Caki2 (cell line): ENCODE measurements at regions not wholly inside any gene's neighbourhood (a gene's known extent, or its start where the extent isn't known, plus 50 kb on each side); places are given as distances from the start of the nearest gene placed in this dataset.
A peak's percentile ranks its signal among the peaks of the same experiment; 100 is the strongest.

Experiments used
- DNase-seq: peaks from one replicate; pipeline ENCODE4 v3.0.0-alpha.2; 2015; ENCODE audit warnings: low read depth
- in situ Hi-C: cut with HindIII; loops from 2 replicates; pipeline ENCODE4 v1.10.0; 2016; ENCODE audit warnings: low sequenced_read_pairs, low pct_unique_long_range_greater_than_20kb, mixed read lengths

GRCh38 chr10:36391405-36391804, 734.0 kb upstream of the ANKRD30A start:
- no peak for DNase-seq
- in situ Hi-C loops, result no loop called here

- no peak for DNase-seq
- in situ Hi-C loops, result no loop called here
Observed at GRCh38 chr10:36390221-36390620, 735.2 kb upstream of the ANKRD30A start.

- in situ Hi-C loops, result no loop called here
Observed at GRCh38 chr10:36388166-36388565, 737.2 kb upstream of the ANKRD30A start.

GRCh38 chr10:36385693-36386092, 739.7 kb upstream of the ANKRD30A start:
- in situ Hi-C loops, result no loop called here
- DNase-seq, result no peak

More at GRCh38 chr10:36388166-36388565, 737.2 kb upstream of the ANKRD30A start:
- DNase-seq, result no peak

GRCh38 chr10:36383349-36383748, 741.3 kb upstream of the FZD8 start:
- DNase-seq, result no peak
- in situ Hi-C loops, result no loop called here

GRCh38 chr10:36381748-36382147, 739.7 kb upstream of the FZD8 start:
- in situ Hi-C loops, result no loop called here
- DNase-seq, result no peak

- in situ Hi-C loops, result no loop called here
Observed at GRCh38 chr10:36380538-36380937, 738.4 kb upstream of the FZD8 start.

GRCh38 chr10:36375107-36375506, 733.0 kb upstream of the FZD8 start:
- DNase-seq, result no peak
- in situ Hi-C loops, result no loop called here

More at GRCh38 chr10:36380538-36380937, 738.4 kb upstream of the FZD8 start:
- no peak for DNase-seq

- in situ Hi-C loops, result no loop called here
- DNase-seq, result no peak
Observed at GRCh38 chr10:36373424-36374096, 731.5 kb upstream of the FZD8 start.

- in situ Hi-C loops, result no loop called here
- DNase-seq, result no peak
Observed at GRCh38 chr10:36367362-36367761, 725.3 kb upstream of the FZD8 start.

- no peak for DNase-seq
Observed at GRCh38 chr10:36366843-36367242, 724.7 kb upstream of the FZD8 start.

GRCh38 chr10:36366065-36366464, 724.0 kb upstream of the FZD8 start:
- in situ Hi-C loops, result no loop called here
- DNase-seq, result no peak

More at GRCh38 chr10:36366843-36367242, 724.7 kb upstream of the FZD8 start:
- in situ Hi-C loops, result no loop called here

- no peak for DNase-seq
- in situ Hi-C loops, result no loop called here
Observed at GRCh38 chr10:36362257-36362656, 720.2 kb upstream of the FZD8 start.

GRCh38 chr10:36358736-36359135, 716.6 kb upstream of the FZD8 start:
- DNase-seq, result peak; percentile 60
- in situ Hi-C loops, result no loop called here

GRCh38 chr10:36354633-36355032, 712.5 kb upstream of the FZD8 start:
- in situ Hi-C loops, result no loop called here
- no peak for DNase-seq

GRCh38 chr10:36351159-36351558, 709.1 kb upstream of the FZD8 start:
- in situ Hi-C loops, result no loop called here
- DNase-seq, result no peak

GRCh38 chr10:36349445-36350078, 707.5 kb upstream of the FZD8 start:
- in situ Hi-C loops, result no loop called here
- DNase-seq, result no peak

GRCh38 chr10:36345807-36346206, 703.7 kb upstream of the FZD8 start:
- DNase-seq, result no peak
- in situ Hi-C loops, result no loop called here

GRCh38 chr10:36345175-36345533, 703.1 kb upstream of the FZD8 start:
- in situ Hi-C loops, result no loop called here
- no peak for DNase-seq
